Endothelial cell of umbilical vein (primary cell): ENCODE measurements at regions not wholly inside any gene's neighbourhood (a gene's known extent, or its start where the extent isn't known, plus 50 kb on each side); places are given as distances from the start of the nearest gene placed in this dataset.

Source experiments
- BruUV-seq: library from RNA; stranded (reverse); fragments of 400-500 nt; replicated peaks from 2 replicates; lab custom pipeline; 2021; lab: Mats Ljungman, UMichigan
- CTCF ChIA-PET: fragments of 300-600, 350-600 bp; sonication (Branson Sonifier 250); formaldehyde crosslinking; loops from one replicate; lab custom pipeline; 2021; ENCODE audit warnings: antibody characterized with exemption, inconsistent platforms; lab: Charles Lee
- POLR2A ChIA-PET: fragments of 300-600, 350-600 bp; sonication (Branson Sonifier 250); formaldehyde crosslinking; loops from one replicate; lab custom pipeline; 2021; ENCODE audit warnings: antibody characterized with exemption, inconsistent platforms; lab: Charles Lee
- DNase-seq: peaks from one replicate; pipeline ENCODE4 v3.0.0-alpha.2; 2011; ENCODE audit warnings: low read depth, low spot score
- FAIRE-seq: peaks from 2 replicates; lab custom pipeline; 2011; peaks lifted over from hg19 to GRCh38; lab: Jason Lieb, UNC
- H2AFZ ChIP-seq: 2 replicates; pipeline ENCODE4 v1.6.0; 2012; ENCODE audit warnings: low read depth, low read length, control low read depth, inconsistent platforms
- H3K27ac ChIP-seq: 2 replicates; pipeline ENCODE4 v1.5.1; 2011; ENCODE audit warnings: low read depth, mild to moderate bottlenecking, control low read depth, low read length, moderate library complexity; ENCODE audit not compliant: insufficient read depth
- H3K27me3 ChIP-seq, 2 experiments: 2 replicates each; pipeline versions ENCODE4 v1.6.0 to v1.6.1; 2011; ENCODE audit warnings: low read length in 2 of 2, mixed read lengths in 1 of 2; ENCODE audit not compliant: control insufficient read depth in 2 of 2, insufficient read depth in 2 of 2
- H3K36me3 ChIP-seq, 2 experiments: 2 replicates in 1 of 2; 3 replicates in 1 of 2; pipeline ENCODE4 v1.5.1; 2011; ENCODE audit warnings: low read length in 2 of 2, mild to moderate bottlenecking in 1 of 2, moderate library complexity in 1 of 2; ENCODE audit not compliant: control insufficient read depth in 2 of 2, insufficient read depth in 2 of 2; ENCODE audit errors: extremely low read depth in 1 of 2
- H3K4me1 ChIP-seq: 3 replicates; pipeline ENCODE4 v1.5.1; 2011; ENCODE audit warnings: mild to moderate bottlenecking, low read length; ENCODE audit not compliant: control insufficient read depth, insufficient read depth; ENCODE audit errors: extremely low read depth
- H3K4me2 ChIP-seq: 2 replicates; pipeline ENCODE4 v1.6.1; 2011; ENCODE audit warnings: low read length, control low read depth, mixed read lengths; ENCODE audit not compliant: insufficient read depth
- H3K4me3 ChIP-seq, 3 experiments: fragments of 200-600 bp in 1 of 3; sonication (generic), shearing (Covaris generic) in 1 of 3; replicated peaks in 1 of 3; 2 replicates each; pipeline ENCODE4 v1.5.1; 2011 to 2016; ENCODE audit warnings: control low read depth in 3 of 3, low read length in 3 of 3, mild to moderate bottlenecking in 2 of 3, inconsistent platforms in 1 of 3, low read depth in 1 of 3, moderate library complexity in 1 of 3; ENCODE audit not compliant: insufficient read depth in 1 of 3
- H3K79me2 ChIP-seq: 2 replicates; pipeline ENCODE4 v1.6.0; 2012; ENCODE audit warnings: low read length, inconsistent platforms; ENCODE audit not compliant: control insufficient read depth, insufficient read depth
- H3K9ac ChIP-seq: replicated peaks from 2 replicates; pipeline ENCODE3; 2011; ENCODE audit warnings: low read length, control low read depth; ENCODE audit not compliant: insufficient read depth; ENCODE audit errors: extremely low read depth
- H3K9me1 ChIP-seq: replicated peaks from 3 replicates; pipeline ENCODE4 v1.6.0; 2011; ENCODE audit warnings: mild to moderate bottlenecking, low read length; ENCODE audit not compliant: control insufficient read depth, insufficient read depth; ENCODE audit errors: extremely low read depth
- H3K9me3 ChIP-seq: replicated peaks from 2 replicates; pipeline ENCODE4 v1.5.1; 2012; ENCODE audit warnings: low read length, inconsistent platforms; ENCODE audit not compliant: control insufficient read depth, insufficient read depth
- H4K20me1 ChIP-seq: replicated peaks from 2 replicates; pipeline ENCODE3; 2011; ENCODE audit warnings: mild to moderate bottlenecking, low read length; ENCODE audit not compliant: control insufficient read depth, insufficient read depth; ENCODE audit errors: extremely low read depth
- EZH2 ChIP-seq: IDR thresholded peaks from 2 replicates; pipeline ENCODE4 v1.6.1; 2012; ENCODE audit warnings: borderline replicate concordance, low read depth, mild to moderate bottlenecking, moderate library complexity, low read length, inconsistent platforms; ENCODE audit not compliant: severe bottlenecking
- GATA2 ChIP-seq: IDR thresholded peaks from 2 replicates; pipeline ENCODE4 v1.7.0; 2011; ENCODE audit warnings: low read depth, mild to moderate bottlenecking, moderate library complexity, mixed read lengths, low read length; ENCODE audit not compliant: insufficient read length, insufficient read depth
- JUN ChIP-seq: IDR thresholded peaks from 2 replicates; pipeline ENCODE4 v1.6.1; 2011; ENCODE audit warnings: borderline replicate concordance, low read depth; ENCODE audit not compliant: insufficient read length, insufficient read depth
- MYC ChIP-seq: IDR thresholded peaks from one replicate; pipeline ENCODE4 v1.6.1; 2011; ENCODE audit warnings: mild to moderate bottlenecking, low read depth, low read length
- POLR2A ChIP-seq: IDR thresholded peaks from 2 replicates; pipeline ENCODE4 v1.6.1; 2012; ENCODE audit warnings: low read depth, mild to moderate bottlenecking, control low read depth, low read length
- POLR2AphosphoS5 ChIP-seq: IDR thresholded peaks from 2 replicates; pipeline ENCODE4 v1.6.1; 2012; ENCODE audit warnings: low read depth, mild to moderate bottlenecking, control low read depth, low read length, moderate library complexity; ENCODE audit not compliant: insufficient read depth
- dilution Hi-C: fragments of 300-500 bp; cut with MboI; formaldehyde crosslinking; loops from one replicate; pipeline ENCODE4 v1.15.0; 2019; ENCODE audit warnings: low sequenced_read_pairs; ENCODE audit not compliant: extremely low pct_ligation_motif_present
- intact Hi-C: fragments of 100-400 bp; cut with micrococcal nuclease; formaldehyde crosslinking; loops from one replicate; pipeline ENCODE4 v1.10.0; 2022
- TF ChIP-seq, protein P1 (sequence below), 2 donors: IDR thresholded peaks; 1 replicate in 1 of 2; 2 replicates in 1 of 2; pipeline ENCODE4 v1.5.1; 2011; ENCODE audit warnings: low read length in 2 of 2, mild to moderate bottlenecking in 2 of 2, moderate library complexity in 2 of 2, control low read depth in 1 of 2, inconsistent platforms in 1 of 2, low read depth in 1 of 2; ENCODE audit not compliant: insufficient read depth in 1 of 2; ENCODE audit errors: extremely low read depth in 1 of 2

- Histone ChIP-seq H3K4me1 (no peaks in the 10 kb centered on the region), H2AFZ (no peak overlapping the region), H3K79me2 (no peaks in the 10 kb centered on the region), H3K9me1 (no peaks in the 10 kb centered on the region), H3K9ac (no peak overlapping the region), H3K4me2 (no peak overlapping the region), H4K20me1 (no peaks in the 10 kb centered on the region), H3K4me3 (no peak overlapping the region), H3K27me3 (no peaks in the 10 kb centered on the region), H3K36me3 (no peaks in the 10 kb centered on the region), H3K27ac (no peak overlapping the region), H3K9me3 (no peaks in the 10 kb centered on the region)
- TF ChIP-seq, protein P1, sequence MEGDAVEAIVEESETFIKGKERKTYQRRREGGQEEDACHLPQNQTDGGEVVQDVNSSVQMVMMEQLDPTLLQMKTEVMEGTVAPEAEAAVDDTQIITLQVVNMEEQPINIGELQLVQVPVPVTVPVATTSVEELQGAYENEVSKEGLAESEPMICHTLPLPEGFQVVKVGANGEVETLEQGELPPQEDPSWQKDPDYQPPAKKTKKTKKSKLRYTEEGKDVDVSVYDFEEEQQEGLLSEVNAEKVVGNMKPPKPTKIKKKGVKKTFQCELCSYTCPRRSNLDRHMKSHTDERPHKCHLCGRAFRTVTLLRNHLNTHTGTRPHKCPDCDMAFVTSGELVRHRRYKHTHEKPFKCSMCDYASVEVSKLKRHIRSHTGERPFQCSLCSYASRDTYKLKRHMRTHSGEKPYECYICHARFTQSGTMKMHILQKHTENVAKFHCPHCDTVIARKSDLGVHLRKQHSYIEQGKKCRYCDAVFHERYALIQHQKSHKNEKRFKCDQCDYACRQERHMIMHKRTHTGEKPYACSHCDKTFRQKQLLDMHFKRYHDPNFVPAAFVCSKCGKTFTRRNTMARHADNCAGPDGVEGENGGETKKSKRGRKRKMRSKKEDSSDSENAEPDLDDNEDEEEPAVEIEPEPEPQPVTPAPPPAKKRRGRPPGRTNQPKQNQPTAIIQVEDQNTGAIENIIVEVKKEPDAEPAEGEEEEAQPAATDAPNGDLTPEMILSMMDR (IDR thresholded peaks at IDR 0.05; ENCODE audit: extremely low read depth in 1 of 2, insufficient read depth in 1 of 2, low read depth in 1 of 2, low read length in 2 of 2): no peak
- TF ChIP-seq POLR2AphosphoS5: no peak
- TF ChIP-seq GATA2: no peak
- TF ChIP-seq EZH2: no peak
- no peak for TF ChIP-seq POLR2A
- no peak for TF ChIP-seq MYC
- no peak for TF ChIP-seq JUN
- ChIA-PET CTCF (no interaction called here), POLR2A (no interaction called here)
- FAIRE-seq (no peak), DNase-seq (no peak)
- no TSS peak for BruUV-seq
- dilution Hi-C loops: no loop called here
- intact Hi-C loops: no loop called here
Measured at GRCh38 chr11:25876456-25876965, 455.4 kb upstream of the ANO3 start.
